H7 (cell line): ENCODE measurements at regions not wholly inside any gene's neighbourhood (a gene's known extent, or its start where the extent isn't known, plus 50 kb on each side); places are given as distances from the start of the nearest gene placed in this dataset.
A peak's percentile ranks its signal among the peaks of the same experiment; 100 is the strongest.

ENCODE experiments used
- DNase-seq: peaks from one replicate; pipeline ENCODE4 v3.0.0; 2012
- H3K27me3 ChIP-seq: 2 replicates; pipeline ENCODE4 v1.6.0; 2011; ENCODE audit warnings: mild to moderate bottlenecking, low read length; ENCODE audit not compliant: control insufficient read depth, insufficient read depth
- H3K36me3 ChIP-seq: replicated peaks from 2 replicates; pipeline ENCODE4 v1.5.1; 2011; ENCODE audit warnings: low read length; ENCODE audit not compliant: control insufficient read depth, insufficient read depth
- H3K4me3 ChIP-seq: 2 replicates; pipeline ENCODE4 v1.5.1; 2011; ENCODE audit warnings: low read depth, mild to moderate bottlenecking, control low read depth, low read length, moderate library complexity; ENCODE audit not compliant: insufficient read depth

DNA sequence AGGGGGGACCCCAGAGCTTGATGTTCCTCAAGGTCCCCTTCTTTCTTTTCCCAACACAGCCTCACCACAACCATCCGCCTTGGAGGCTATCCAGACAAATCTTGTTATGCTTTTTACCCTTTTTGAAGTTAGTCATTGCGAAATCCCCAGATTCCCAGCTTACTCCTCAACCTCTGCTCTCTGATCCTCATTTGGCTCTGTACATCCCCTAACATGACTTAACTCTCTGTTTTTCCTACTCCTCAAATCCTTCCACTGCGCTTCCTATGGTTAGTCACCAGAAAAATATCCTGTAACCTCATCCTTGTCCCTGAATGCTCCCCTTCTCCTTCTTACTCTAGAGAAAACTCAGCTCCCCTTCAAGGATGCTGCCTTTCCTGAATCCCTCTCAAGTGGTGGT, 189.1 kb upstream of the POU3F1 start:
- Histone ChIP-seq H3K36me3 (no peaks in the 10 kb centered on the region), H3K27me3 (peaks cover 1% of the 10 kb centered on the region; the same call in 1 of the 2 replicates), H3K4me3 (no peak overlapping the region)
- DNase-seq: no peak

GRCh38 chr1:38231941-38232340, 185.3 kb upstream of the POU3F1 start:
- no peak overlapping the region for H3K4me3 ChIP-seq
- no peaks in the 10 kb centered on the region for H3K36me3 ChIP-seq
- no peaks in the 10 kb centered on the region for H3K27me3 ChIP-seq
- no peak for DNase-seq

- no peak for DNase-seq
- Histone ChIP-seq H3K36me3 (no peaks in the 10 kb centered on the region), H3K27me3 (no peaks in the 10 kb centered on the region), H3K4me3 (no peak overlapping the region)
Observed at GRCh38 chr1:38228718-38229117, 182.1 kb upstream of the POU3F1 start.

DNA sequence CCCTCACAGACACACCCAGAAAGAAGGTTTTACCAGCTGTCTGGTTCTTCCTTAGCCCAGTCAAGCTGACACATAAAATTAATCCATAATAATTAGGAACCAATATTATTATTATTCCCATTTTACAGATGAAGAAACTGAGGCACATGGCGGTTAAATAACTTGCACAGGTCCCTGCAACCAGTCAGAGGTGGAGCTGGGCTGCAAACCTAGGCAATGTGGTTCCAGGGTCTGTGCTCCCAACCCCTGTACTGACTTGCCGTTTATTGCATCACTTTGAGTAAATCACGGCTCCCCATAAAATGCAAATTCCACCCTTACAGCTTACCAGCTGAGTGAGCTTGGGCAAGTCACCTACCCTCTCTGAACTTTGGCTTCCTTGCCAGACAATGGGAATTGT, 179.2 kb upstream of the POU3F1 start:
- no peak for DNase-seq
- Histone ChIP-seq H3K27me3 (no peaks in the 10 kb centered on the region), H3K4me3 (no peak overlapping the region), H3K36me3 (no peaks in the 10 kb centered on the region)

DNA sequence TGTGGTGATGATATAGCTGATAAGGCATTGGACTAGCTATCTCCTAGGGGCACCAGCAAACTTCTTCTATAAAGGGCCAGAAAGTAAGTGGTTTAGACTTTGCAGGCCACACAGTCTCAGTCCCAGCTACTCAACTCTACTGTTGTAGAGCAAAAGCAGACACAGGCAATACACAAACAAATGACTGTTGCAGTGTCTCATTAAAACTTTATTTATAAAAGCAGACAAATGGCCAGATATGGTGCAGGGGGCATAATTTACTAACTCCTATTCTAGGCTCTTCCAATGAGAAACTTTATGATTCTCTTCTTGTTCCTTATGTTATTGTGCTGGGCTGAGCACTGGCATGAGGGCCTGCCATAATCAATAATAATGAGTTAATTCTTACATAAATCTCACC, 176.8 kb upstream of the POU3F1 start:
- no peak for DNase-seq
- no peak overlapping the region for H3K4me3 ChIP-seq
- no peaks in the 10 kb centered on the region; the same call in 1 of the 2 replicates for H3K27me3 ChIP-seq
- no peaks in the 10 kb centered on the region for H3K36me3 ChIP-seq

GRCh38 chr1:38222891-38223290, 176.3 kb upstream of the POU3F1 start:
- H3K36me3 ChIP-seq: no peaks in the 10 kb centered on the region
- DNase-seq: no peak
- no peak overlapping the region for H3K4me3 ChIP-seq
- no peaks in the 10 kb centered on the region; the same call in 1 of the 2 replicates for H3K27me3 ChIP-seq

DNA sequence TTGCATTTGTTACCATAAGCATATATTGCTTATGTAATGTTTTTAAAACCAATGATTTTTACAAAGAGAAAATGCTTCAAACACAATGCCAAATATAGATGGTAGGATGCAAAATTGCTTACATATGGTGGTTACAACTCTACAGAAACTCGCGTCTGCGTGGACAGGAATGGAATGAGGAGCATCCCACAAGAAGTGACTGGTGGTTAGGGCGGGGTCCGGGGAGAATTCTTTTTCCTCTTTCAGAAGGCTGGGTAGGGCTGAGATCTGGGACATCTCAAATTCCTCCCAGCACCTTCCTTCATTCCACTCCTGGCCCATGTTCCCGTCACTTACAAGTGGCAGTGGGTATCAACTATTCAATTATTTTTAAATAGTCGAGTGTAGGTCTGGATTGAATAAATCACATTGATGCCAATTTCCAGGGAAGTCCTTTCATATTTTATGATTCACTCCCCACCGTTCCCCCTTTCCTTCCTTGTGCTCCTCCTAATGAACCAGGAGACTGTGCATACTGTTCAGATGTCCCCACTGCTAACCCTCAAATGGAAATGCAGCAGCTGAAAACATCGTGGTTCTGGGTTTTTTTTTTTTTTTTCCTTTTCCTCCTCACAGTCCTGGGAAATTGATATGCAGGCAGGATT, 174.5 kb upstream of the POU3F1 start:
- Histone ChIP-seq H3K36me3 (no peaks in the 10 kb centered on the region), H3K27me3 (no peaks in the 10 kb centered on the region; the same call in 1 of the 2 replicates), H3K4me3 (no peak overlapping the region)
- no peak for DNase-seq

DNA sequence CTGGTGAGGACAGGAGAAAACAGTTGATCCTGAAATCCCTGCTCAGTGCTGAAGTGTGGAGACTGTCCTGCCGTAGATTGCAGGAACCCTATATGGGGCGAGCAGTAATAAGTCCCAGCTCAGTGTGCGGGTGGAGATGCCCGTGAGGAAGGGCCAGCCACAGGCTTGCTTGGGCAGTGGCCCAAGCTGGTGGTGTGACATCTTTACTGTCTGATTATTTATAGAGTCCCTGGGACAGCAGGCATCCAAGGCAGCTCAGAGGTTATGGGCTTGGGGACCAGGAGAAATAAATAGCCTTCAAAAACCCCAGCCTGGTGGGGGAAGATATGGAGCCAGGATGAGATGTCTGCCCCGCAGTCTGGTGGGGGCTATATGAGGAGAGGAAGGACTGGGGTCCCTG, 170.7 kb upstream of the POU3F1 start:
- Histone ChIP-seq H3K36me3 (no peaks in the 10 kb centered on the region), H3K27me3 (no peaks in the 10 kb centered on the region; the same call in 1 of the 2 replicates), H3K4me3 (no peak overlapping the region)
- DNase-seq: no peak

GRCh38 chr1:38213646-38214434, 167.2 kb upstream of the POU3F1 start:
- peak; percentile 64 for DNase-seq
- no peaks in the 10 kb centered on the region; the same call in 1 of the 2 replicates for H3K27me3 ChIP-seq
- no peak overlapping the region for H3K4me3 ChIP-seq
- no peaks in the 10 kb centered on the region for H3K36me3 ChIP-seq

- H3K4me3 ChIP-seq: no peak overlapping the region
- H3K27me3 ChIP-seq: no peaks in the 10 kb centered on the region; the same call in 1 of the 2 replicates
- H3K36me3 ChIP-seq: no peaks in the 10 kb centered on the region
- DNase-seq: no peak
Observed at GRCh38 chr1:38210895-38211177, 164.2 kb upstream of the POU3F1 start.

- Histone ChIP-seq H3K27me3 (no peaks in the 10 kb centered on the region; the same call in 1 of the 2 replicates), H3K4me3 (no peak overlapping the region), H3K36me3 (no peaks in the 10 kb centered on the region)
- DNase-seq: no peak
Observed at GRCh38 chr1:38210021-38210894, 163.7 kb upstream of the POU3F1 start.

- DNase-seq: no peak
- no peaks in the 10 kb centered on the region for H3K36me3 ChIP-seq
- no peak overlapping the region for H3K4me3 ChIP-seq
- no peaks in the 10 kb centered on the region for H3K27me3 ChIP-seq
Observed at GRCh38 chr1:38208716-38209632, 162.4 kb upstream of the POU3F1 start.

GRCh38 chr1:38207906-38208305, 161.3 kb upstream of the POU3F1 start:
- Histone ChIP-seq H3K4me3 (no peak overlapping the region), H3K27me3 (no peaks in the 10 kb centered on the region), H3K36me3 (no peaks in the 10 kb centered on the region)
- no peak for DNase-seq

DNA sequence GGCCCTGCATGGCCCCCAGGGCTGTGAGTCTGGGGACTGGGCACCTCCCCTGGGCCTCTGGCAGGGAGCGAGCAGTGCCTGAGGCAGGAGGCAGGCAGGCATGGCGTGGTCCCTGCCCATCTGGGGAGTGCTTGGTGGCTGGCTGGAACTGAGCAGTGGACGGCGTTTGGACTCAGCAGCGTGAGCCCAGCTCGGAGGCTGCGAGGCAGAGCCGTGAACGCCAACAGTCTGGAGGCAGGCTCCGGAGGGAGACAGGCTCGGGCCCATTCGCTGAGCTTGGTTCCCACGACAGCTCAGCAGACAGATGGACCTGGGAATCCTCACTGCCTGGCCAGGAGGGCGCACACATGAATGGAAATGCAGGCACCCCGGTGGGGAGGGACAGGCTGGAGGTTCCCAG, 160.7 kb upstream of the POU3F1 start:
- peak; percentile 59 for DNase-seq
- H3K27me3 ChIP-seq: no peaks in the 10 kb centered on the region
- H3K4me3 ChIP-seq: no peak overlapping the region
- H3K36me3 ChIP-seq: no peaks in the 10 kb centered on the region
